Esophagus muscularis mucosa (tissue), 3 donors: ENCODE measurements at regions not wholly inside any gene's neighbourhood (a gene's known extent, or its start where the extent isn't known, plus 50 kb on each side); places are given as distances from the start of the nearest gene placed in this dataset.

Source experiments
- POLR2AphosphoS5 ChIP-seq, 2 donors: sonication (generic); formaldehyde crosslinking; IDR thresholded peaks; one replicate each; pipeline ENCODE4 v1.6.1; 2017; ENCODE audit warnings: antibody characterized with exemption in 2 of 2
- TF ChIP-seq, protein P1 (sequence below), 3 experiments: fragments of 200-600 bp in 2 of 3; fragments of 450-650 bp in 1 of 3; sonication (generic) in 2 of 3; IDR thresholded peaks; one replicate each; pipeline ENCODE4 v1.5.1; 2017 to 2019; ENCODE audit warnings: antibody characterized with exemption in 3 of 3, mild to moderate bottlenecking in 2 of 3, moderate library complexity in 1 of 3

DNA sequence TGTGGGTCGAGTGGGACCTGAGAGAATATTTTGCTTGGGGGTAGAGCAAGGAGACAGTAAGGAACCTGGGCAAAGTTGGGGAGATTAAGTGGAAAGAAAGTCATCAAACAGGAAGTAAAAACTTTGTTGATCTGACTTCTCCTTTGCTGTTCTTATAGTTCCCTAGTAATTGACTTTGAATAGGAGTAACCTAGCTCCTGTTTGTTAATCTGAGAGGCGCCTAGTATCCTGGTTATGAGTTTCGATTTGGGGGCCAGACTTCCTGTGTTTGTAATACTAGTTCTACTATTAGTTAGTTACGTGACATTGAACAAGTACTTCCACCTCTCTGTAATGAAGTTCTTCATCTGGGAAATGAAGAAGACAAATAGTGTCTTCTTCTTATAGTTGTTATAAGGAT is 99.1 kb downstream of the ZNF365 start:
- TF ChIP-seq, protein P1, sequence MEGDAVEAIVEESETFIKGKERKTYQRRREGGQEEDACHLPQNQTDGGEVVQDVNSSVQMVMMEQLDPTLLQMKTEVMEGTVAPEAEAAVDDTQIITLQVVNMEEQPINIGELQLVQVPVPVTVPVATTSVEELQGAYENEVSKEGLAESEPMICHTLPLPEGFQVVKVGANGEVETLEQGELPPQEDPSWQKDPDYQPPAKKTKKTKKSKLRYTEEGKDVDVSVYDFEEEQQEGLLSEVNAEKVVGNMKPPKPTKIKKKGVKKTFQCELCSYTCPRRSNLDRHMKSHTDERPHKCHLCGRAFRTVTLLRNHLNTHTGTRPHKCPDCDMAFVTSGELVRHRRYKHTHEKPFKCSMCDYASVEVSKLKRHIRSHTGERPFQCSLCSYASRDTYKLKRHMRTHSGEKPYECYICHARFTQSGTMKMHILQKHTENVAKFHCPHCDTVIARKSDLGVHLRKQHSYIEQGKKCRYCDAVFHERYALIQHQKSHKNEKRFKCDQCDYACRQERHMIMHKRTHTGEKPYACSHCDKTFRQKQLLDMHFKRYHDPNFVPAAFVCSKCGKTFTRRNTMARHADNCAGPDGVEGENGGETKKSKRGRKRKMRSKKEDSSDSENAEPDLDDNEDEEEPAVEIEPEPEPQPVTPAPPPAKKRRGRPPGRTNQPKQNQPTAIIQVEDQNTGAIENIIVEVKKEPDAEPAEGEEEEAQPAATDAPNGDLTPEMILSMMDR (IDR thresholded peaks at IDR 0.05), result no peak
- TF ChIP-seq POLR2AphosphoS5 (IDR thresholded peaks at IDR 0.05), result no peak
